GM12878 (cell line): ENCODE measurements at regions not wholly inside any gene's neighbourhood (a gene's known extent, or its start where the extent isn't known, plus 50 kb on each side); places are given as distances from the start of the nearest gene placed in this dataset.

Experiments
- ATAC-seq: fragments of 200-7000 bp; cut with Tn5 transposase; 3 replicates; pipeline ENCODE4 v1.9.1; 2020; ENCODE audit warnings: mild to moderate bottlenecking, moderate library complexity
- BruUV-seq: library from RNA; stranded (reverse); fragments of 400-500 nt; replicated peaks from 2 replicates; lab custom pipeline; 2021; lab: Mats Ljungman, UMichigan
- CTCF ChIA-PET: fragments of 300-600 bp; sonication (Branson Sonifier 250); formaldehyde crosslinking; extraction: SDS; loops from one replicate; lab custom pipeline; 2021; ENCODE audit warnings: inconsistent platforms; lab: Yijun Ruan, JAX
- POLR2A ChIA-PET: fragments of 350-600 bp; formaldehyde crosslinking; extraction: SDS; loops from one replicate; lab custom pipeline; 2021; ENCODE audit warnings: inconsistent platforms; lab: Charles Lee
- RAD21 ChIA-PET: fragments of 300-600 bp; sonication (Branson Sonifier 250); formaldehyde crosslinking; loops from one replicate; lab custom pipeline; 2023; ENCODE audit warnings: antibody characterized with exemption; ENCODE audit not compliant: unreplicated experiment; lab: Charles Lee
- SMC1A ChIA-PET: fragments of 300-600 bp; sonication (Branson Sonifier 250); formaldehyde crosslinking; loops from one replicate; lab custom pipeline; 2023; ENCODE audit not compliant: unreplicated experiment, uncharacterized antibody; lab: Charles Lee
- DNase-seq: peaks from one replicate; pipeline ENCODE4 v3.0.0-alpha.2; 2011; ENCODE audit warnings: low read depth, low spot score
- FAIRE-seq: peaks from 3 replicates; lab custom pipeline; 2011; peaks lifted over from hg19 to GRCh38; lab: Jason Lieb, UNC
- H2AFZ ChIP-seq: 2 replicates; pipeline ENCODE4 v1.6.0; 2011; ENCODE audit warnings: low read depth, low read length, control low read depth; ENCODE audit not compliant: control insufficient read depth
- H3K27ac ChIP-seq: 2 replicates; pipeline ENCODE4 v1.5.1; 2011; ENCODE audit warnings: control low read depth; ENCODE audit not compliant: control insufficient read depth, insufficient read depth
- H3K27me3 ChIP-seq, 2 experiments: replicated peaks in 1 of 2; 2 replicates each; pipeline versions ENCODE4 v1.6.0 to v1.6.1; 2011; ENCODE audit warnings: low read length in 1 of 2; ENCODE audit not compliant: control insufficient read depth in 2 of 2, insufficient read depth in 2 of 2
- H3K36me3 ChIP-seq, 2 experiments: 2 replicates each; pipeline ENCODE4 v1.5.1; 2011; ENCODE audit warnings: low read length in 1 of 2; ENCODE audit not compliant: control insufficient read depth in 2 of 2, insufficient read depth in 2 of 2
- H3K4me1 ChIP-seq: 2 replicates; pipeline ENCODE4 v1.6.1; 2011; ENCODE audit warnings: mild to moderate bottlenecking, low read length, moderate library complexity, mixed read lengths; ENCODE audit not compliant: control insufficient read depth, insufficient read depth
- H3K4me2 ChIP-seq: 2 replicates; pipeline ENCODE4 v1.6.0; 2011; ENCODE audit warnings: control low read depth; ENCODE audit not compliant: control insufficient read depth, insufficient read depth
- H3K4me3 ChIP-seq: fragments of 200-600 bp; sonication (generic); 2 replicates; pipeline ENCODE4 v1.5.1; 2016
- H3K79me2 ChIP-seq: 2 replicates; pipeline ENCODE4 v1.6.0; 2011; ENCODE audit warnings: low read length; ENCODE audit not compliant: control insufficient read depth, insufficient read depth
- H3K9ac ChIP-seq: 2 replicates; pipeline ENCODE4 v1.8.0; 2011; ENCODE audit warnings: low read length, control low read depth, mixed read lengths; ENCODE audit not compliant: control insufficient read depth, insufficient read depth
- H3K9me3 ChIP-seq: replicated peaks from 3 replicates; pipeline ENCODE4 v1.5.1; 2011; ENCODE audit warnings: mild to moderate bottlenecking, low read length; ENCODE audit not compliant: control insufficient read depth, insufficient read depth
- H4K20me1 ChIP-seq: 2 replicates; pipeline ENCODE4 v1.6.0; 2011; ENCODE audit not compliant: control insufficient read depth, insufficient read depth
- BACH1 ChIP-seq: fragments of 450-650 bp; IDR thresholded peaks from 2 replicates; pipeline ENCODE4 v1.6.1; 2017; ENCODE audit warnings: mild to moderate bottlenecking, borderline replicate concordance
- IKZF1 ChIP-seq: fragments of 450-650 bp; conservative IDR thresholded peaks from 2 replicates; pipeline ENCODE4 v1.6.1; 2017; ENCODE audit warnings: antibody characterized with exemption, mild to moderate bottlenecking
- JUNB ChIP-seq: IDR thresholded peaks from 2 replicates; pipeline ENCODE4 v1.6.1; 2016; ENCODE audit warnings: antibody characterized with exemption, mild to moderate bottlenecking
- NKRF ChIP-seq: fragments of 450-650 bp; conservative IDR thresholded peaks from 2 replicates; pipeline ENCODE4 v1.6.1; 2017; ENCODE audit warnings: mild to moderate bottlenecking, moderate library complexity
- PBX3 ChIP-seq: IDR thresholded peaks from 2 replicates; pipeline ENCODE4 v1.6.1; 2011; ENCODE audit warnings: mild to moderate bottlenecking, low read depth, low read length, moderate library complexity; ENCODE audit not compliant: insufficient replicate concordance
- PML ChIP-seq: IDR thresholded peaks from 2 replicates; pipeline ENCODE4 v1.6.1; 2012; ENCODE audit warnings: low read length, inconsistent platforms
- RAD21 ChIP-seq: IDR thresholded peaks from 2 replicates; pipeline ENCODE4 v1.6.1; 2011; ENCODE audit warnings: mild to moderate bottlenecking, low read depth, low read length, moderate library complexity; ENCODE audit not compliant: insufficient read depth
- TARDBP ChIP-seq: IDR thresholded peaks from 2 replicates; pipeline ENCODE4 v1.6.1; 2016; ENCODE audit warnings: borderline replicate concordance
- WGBS: methylation state at CpG from one replicate; pipeline ENCODE4 v1.1.6; 2016; ENCODE audit warnings: low lambda C conversion rate; ENCODE audit not compliant: insufficient replicate concordance, insufficient coverage; ENCODE audit errors: missing lambda C conversion rate; 5-methylcytosine and 5-hydroxymethylcytosine counted together
- in situ Hi-C: fragments of 300-500 bp; cut with MboI; formaldehyde crosslinking; loops from 9 replicates; pipeline ENCODE4 v1.14.3; 2018; ENCODE audit warnings: mixed read lengths
- intact Hi-C: fragments of 100-400 bp; cut with micrococcal nuclease; formaldehyde crosslinking; loops from one replicate; pipeline ENCODE4 v1.14.2; 2022; ENCODE audit not compliant: unreplicated experiment
- TF ChIP-seq, protein P1 (sequence below): fragments of 450-650 bp; IDR thresholded peaks from 2 replicates; pipeline ENCODE4 v1.6.1; 2017; ENCODE audit warnings: mild to moderate bottlenecking, moderate library complexity

- TF ChIP-seq NKRF (no peak), JUNB (no peak), TARDBP (no peak), PML (no peak), PBX3 (no peak), BACH1 (no peak), IKZF1 (no peak)
- TF ChIP-seq, all 136 proteins: peak for 0
Measured at GRCh38 chr1:95382000-95382786, 148.2 kb downstream of the RWDD3 start (continued).

DNA sequence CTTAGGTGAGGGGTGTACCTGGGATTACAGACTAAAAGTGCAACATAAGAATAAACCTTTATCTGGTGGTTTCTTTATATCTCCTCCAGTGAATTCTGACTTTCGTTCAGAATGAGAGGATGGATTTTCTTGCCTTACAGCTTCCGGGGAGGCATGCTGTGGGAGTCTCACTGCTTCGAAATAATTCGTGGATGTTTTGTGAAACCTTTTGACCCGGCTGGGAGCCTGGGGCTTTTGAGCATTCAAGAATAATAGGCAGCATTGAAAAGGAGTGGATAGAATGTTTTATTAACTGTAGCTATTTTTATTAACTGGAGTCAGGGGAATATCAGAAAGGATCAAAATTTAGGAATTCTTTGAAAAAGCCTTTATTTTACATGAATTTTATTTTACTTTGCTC lies 149.1 kb downstream of the RWDD3 start:
- WGBS = 7% methylated on average over 5 of the region's 5 CpGs
- FAIRE-seq = no peak
- ChIA-PET CTCF (no interaction called here), SMC1A (no interaction called here)
- intact Hi-C loops = no loop called here
- no peaks in the 10 kb centered on the region for H3K9me3 ChIP-seq
- BruUV-seq = no TSS peak
- H3K4me3 ChIP-seq = no peak overlapping the region
- H4K20me1 ChIP-seq = no peaks in the 10 kb centered on the region
- H3K36me3 ChIP-seq = no peaks in the 10 kb centered on the region
- TF ChIP-seq, protein P1, sequence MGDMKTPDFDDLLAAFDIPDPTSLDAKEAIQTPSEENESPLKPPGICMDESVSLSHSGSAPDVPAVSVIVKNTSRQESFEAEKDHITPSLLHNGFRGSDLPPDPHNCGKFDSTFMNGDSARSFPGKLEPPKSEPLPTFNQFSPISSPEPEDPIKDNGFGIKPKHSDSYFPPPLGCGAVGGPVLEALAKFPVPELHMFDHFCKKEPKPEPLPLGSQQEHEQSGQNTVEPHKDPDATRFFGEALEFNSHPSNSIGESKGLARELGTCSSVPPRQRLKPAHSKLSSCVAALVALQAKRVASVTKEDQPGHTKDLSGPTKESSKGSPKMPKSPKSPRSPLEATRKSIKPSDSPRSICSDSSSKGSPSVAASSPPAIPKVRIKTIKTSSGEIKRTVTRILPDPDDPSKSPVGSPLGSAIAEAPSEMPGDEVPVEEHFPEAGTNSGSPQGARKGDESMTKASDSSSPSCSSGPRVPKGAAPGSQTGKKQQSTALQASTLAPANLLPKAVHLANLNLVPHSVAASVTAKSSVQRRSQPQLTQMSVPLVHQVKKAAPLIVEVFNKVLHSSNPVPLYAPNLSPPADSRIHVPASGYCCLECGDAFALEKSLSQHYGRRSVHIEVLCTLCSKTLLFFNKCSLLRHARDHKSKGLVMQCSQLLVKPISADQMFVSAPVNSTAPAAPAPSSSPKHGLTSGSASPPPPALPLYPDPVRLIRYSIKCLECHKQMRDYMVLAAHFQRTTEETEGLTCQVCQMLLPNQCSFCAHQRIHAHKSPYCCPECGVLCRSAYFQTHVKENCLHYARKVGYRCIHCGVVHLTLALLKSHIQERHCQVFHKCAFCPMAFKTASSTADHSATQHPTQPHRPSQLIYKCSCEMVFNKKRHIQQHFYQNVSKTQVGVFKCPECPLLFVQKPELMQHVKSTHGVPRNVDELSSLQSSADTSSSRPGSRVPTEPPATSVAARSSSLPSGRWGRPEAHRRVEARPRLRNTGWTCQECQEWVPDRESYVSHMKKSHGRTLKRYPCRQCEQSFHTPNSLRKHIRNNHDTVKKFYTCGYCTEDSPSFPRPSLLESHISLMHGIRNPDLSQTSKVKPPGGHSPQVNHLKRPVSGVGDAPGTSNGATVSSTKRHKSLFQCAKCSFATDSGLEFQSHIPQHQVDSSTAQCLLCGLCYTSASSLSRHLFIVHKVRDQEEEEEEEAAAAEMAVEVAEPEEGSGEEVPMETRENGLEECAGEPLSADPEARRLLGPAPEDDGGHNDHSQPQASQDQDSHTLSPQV = no peak
- TF ChIP-seq RAD21 = no peak
- TF ChIP-seq, all 136 proteins: peak for 0
- DNase-seq (no peak), ATAC-seq (no peak)
- no peaks in the 10 kb centered on the region for H3K27me3 ChIP-seq
- ChIA-PET RAD21 (no interaction called here), POLR2A (no interaction called here)
- no peak overlapping the region for H3K4me2 ChIP-seq
- H3K9ac ChIP-seq = no peak overlapping the region
- in situ Hi-C loops = no loop called here
- no peaks in the 10 kb centered on the region for H3K79me2 ChIP-seq
- no peak overlapping the region for H2AFZ ChIP-seq
- no peak overlapping the region for H3K27ac ChIP-seq
- no peaks in the 10 kb centered on the region for H3K4me1 ChIP-seq
